ENCODE measurements at regions not wholly inside any gene's neighbourhood (a gene's known extent, or its start where the extent isn't known, plus 50 kb on each side); places are given as distances from the start of the nearest gene placed in this dataset.

DNA sequence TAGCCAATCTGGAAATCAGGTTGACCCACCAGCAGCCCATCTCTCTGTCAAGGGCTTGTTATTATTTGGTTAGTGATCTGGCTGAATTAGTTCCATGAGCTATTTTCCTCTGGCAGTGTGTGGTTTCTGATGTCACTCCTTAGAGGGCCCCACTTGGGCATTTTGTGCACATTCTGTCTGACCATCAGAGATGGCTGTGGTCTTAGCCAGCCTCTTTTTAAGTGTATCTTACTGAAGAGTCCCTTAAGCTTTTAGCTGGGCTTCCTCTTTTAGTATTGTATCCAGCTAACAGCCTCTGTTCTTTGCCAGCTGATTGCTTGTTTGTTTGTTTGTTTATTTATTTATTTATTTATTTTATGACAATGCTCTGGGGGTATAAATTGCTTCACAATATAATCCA lies 951.1 kb upstream of the CNTNAP5 start:
- Histone ChIP-seq H4K20me1 (ENCODE audit: insufficient read depth, low read length) (no peaks in the 10 kb centered on the region), H3K79me2 (ENCODE audit: low read length) (no peaks in the 10 kb centered on the region), H3K4me2 (ENCODE audit: low read length) (no peak overlapping the region), H3K27ac (ENCODE audit: low read length) (no peak overlapping the region), H3K4me3 (ENCODE audit: low read length) (no peak overlapping the region), H3K36me3 (replicated peaks; ENCODE audit: low read depth, low read length) (no peaks in the 10 kb centered on the region), H3K9me3 (ENCODE audit: insufficient read depth, low read length) (no peaks in the 10 kb centered on the region; the same call in 1 of the 2 replicates), H3K9ac (ENCODE audit: low read length) (no peak overlapping the region), H2AFZ (ENCODE audit: low read depth, low read length) (0 out of 2 replicates have a peak overlapping the region, but pooled peaks have one; percentile 4), H3K4me1 (ENCODE audit: low read length) (no peaks in the 10 kb centered on the region), H3K27me3 (ENCODE audit: low read depth, low read length) (no peaks in the 10 kb centered on the region)
- TF ChIP-seq EZH2phosphoT487 (IDR thresholded peaks at IDR 0.05; ENCODE audit: low read depth): no peak
- TF ChIP-seq, protein P1, sequence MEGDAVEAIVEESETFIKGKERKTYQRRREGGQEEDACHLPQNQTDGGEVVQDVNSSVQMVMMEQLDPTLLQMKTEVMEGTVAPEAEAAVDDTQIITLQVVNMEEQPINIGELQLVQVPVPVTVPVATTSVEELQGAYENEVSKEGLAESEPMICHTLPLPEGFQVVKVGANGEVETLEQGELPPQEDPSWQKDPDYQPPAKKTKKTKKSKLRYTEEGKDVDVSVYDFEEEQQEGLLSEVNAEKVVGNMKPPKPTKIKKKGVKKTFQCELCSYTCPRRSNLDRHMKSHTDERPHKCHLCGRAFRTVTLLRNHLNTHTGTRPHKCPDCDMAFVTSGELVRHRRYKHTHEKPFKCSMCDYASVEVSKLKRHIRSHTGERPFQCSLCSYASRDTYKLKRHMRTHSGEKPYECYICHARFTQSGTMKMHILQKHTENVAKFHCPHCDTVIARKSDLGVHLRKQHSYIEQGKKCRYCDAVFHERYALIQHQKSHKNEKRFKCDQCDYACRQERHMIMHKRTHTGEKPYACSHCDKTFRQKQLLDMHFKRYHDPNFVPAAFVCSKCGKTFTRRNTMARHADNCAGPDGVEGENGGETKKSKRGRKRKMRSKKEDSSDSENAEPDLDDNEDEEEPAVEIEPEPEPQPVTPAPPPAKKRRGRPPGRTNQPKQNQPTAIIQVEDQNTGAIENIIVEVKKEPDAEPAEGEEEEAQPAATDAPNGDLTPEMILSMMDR (IDR thresholded peaks at IDR 0.05; ENCODE audit: low read depth, low read length): no peak

DNA sequence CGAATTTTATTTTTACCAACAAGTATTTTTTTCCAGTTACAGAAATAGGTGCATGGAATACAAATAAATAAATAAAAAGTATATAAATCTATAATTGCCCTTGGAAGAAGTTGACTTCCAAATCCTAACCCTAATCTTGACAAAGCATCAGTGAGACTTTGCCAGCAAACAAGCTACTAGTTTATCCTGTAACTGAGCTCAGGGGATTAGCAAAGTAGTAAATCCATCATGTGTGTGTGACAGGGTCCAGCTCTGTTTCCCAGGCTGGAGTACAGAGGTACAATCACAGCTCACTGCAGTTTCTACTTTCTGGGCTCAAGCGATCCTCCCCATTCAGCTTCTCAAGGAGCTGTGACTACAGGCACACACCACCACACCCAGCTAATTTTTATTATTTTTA lies 948.0 kb upstream of the CNTNAP5 start:
- Histone ChIP-seq H3K79me2 (ENCODE audit: low read length) (no peaks in the 10 kb centered on the region), H3K27me3 (ENCODE audit: low read depth, low read length) (no peaks in the 10 kb centered on the region), H3K4me3 (ENCODE audit: low read length) (no peak overlapping the region), H3K36me3 (replicated peaks; ENCODE audit: low read depth, low read length) (peaks cover 15% of the 10 kb centered on the region), H3K9me3 (ENCODE audit: insufficient read depth, low read length) (peaks cover 6% of the 10 kb centered on the region), H4K20me1 (ENCODE audit: insufficient read depth, low read length) (no peaks in the 10 kb centered on the region), H3K4me1 (ENCODE audit: low read length) (peaks cover 22% of the 10 kb centered on the region), H3K27ac (ENCODE audit: low read length) (no peak overlapping the region), H3K9ac (ENCODE audit: low read length) (no peak overlapping the region), H2AFZ (ENCODE audit: low read depth, low read length) (no peak overlapping the region), H3K4me2 (ENCODE audit: low read length) (no peak overlapping the region)
- TF ChIP-seq, protein P1 (IDR thresholded peaks at IDR 0.05; ENCODE audit: low read depth, low read length): no peak
- TF ChIP-seq EZH2phosphoT487 (IDR thresholded peaks at IDR 0.05; ENCODE audit: low read depth): no peak

GRCh38 chr2:123080331-123080730 lies 944.8 kb upstream of the CNTNAP5 start:
- H3K4me1 ChIP-seq (ENCODE audit: low read length): peaks cover 37% of the 10 kb centered on the region
- no peak overlapping the region for H3K4me3 ChIP-seq (ENCODE audit: low read length)
- H3K9me3 ChIP-seq (ENCODE audit: insufficient read depth, low read length): peaks cover 6% of the 10 kb centered on the region
- H3K4me2 ChIP-seq (ENCODE audit: low read length): peak overlapping the region; percentile 4; the same call in 1 of the 2 replicates
- TF ChIP-seq, protein P1 (IDR thresholded peaks at IDR 0.05; ENCODE audit: low read depth, low read length): no peak
- no peak for TF ChIP-seq EZH2phosphoT487 (IDR thresholded peaks at IDR 0.05; ENCODE audit: low read depth)
- H3K27ac ChIP-seq (ENCODE audit: low read length): peak overlapping the region; percentile 79
- no peaks in the 10 kb centered on the region for H4K20me1 ChIP-seq (ENCODE audit: insufficient read depth, low read length)
- no peaks in the 10 kb centered on the region for H3K27me3 ChIP-seq (ENCODE audit: low read depth, low read length)
- H3K9ac ChIP-seq (ENCODE audit: low read length): peak overlapping the region; percentile 8; the same call in 1 of the 2 replicates
- no peaks in the 10 kb centered on the region for H3K79me2 ChIP-seq (ENCODE audit: low read length)
- peaks cover 40% of the 10 kb centered on the region for H3K36me3 ChIP-seq (replicated peaks; ENCODE audit: low read depth, low read length)
- no peak overlapping the region for H2AFZ ChIP-seq (ENCODE audit: low read depth, low read length)

DNA sequence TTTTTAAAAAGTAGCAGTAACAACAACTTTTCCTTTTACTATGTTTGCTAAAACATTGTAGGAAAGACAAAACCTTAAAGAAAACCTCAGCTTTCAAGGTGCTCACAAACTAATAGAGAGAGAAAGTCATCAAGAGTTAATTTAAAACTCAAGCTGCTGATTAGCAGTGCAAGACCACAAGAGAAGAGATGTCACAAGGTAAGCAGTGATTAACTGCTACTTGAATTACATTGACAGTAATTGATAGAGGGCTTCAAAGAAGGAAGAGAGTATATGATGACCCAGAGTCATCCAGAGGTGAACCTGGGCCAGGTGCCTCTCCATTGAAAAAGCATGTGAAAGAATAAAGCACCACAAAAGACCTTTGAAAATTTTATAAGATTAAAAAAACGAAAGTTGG lies 939.6 kb upstream of the CNTNAP5 start:
- peak overlapping the region; percentile 94 for H3K27ac ChIP-seq (ENCODE audit: low read length)
- H3K4me1 ChIP-seq (ENCODE audit: low read length): peaks cover 51% of the 10 kb centered on the region
- H2AFZ ChIP-seq (ENCODE audit: low read depth, low read length): no peak overlapping the region
- no peaks in the 10 kb centered on the region for H3K27me3 ChIP-seq (ENCODE audit: low read depth, low read length)
- TF ChIP-seq, protein P1 (IDR thresholded peaks at IDR 0.05; ENCODE audit: low read depth, low read length): no peak
- no peak for TF ChIP-seq EZH2phosphoT487 (IDR thresholded peaks at IDR 0.05; ENCODE audit: low read depth)
- peaks cover 62% of the 10 kb centered on the region for H3K36me3 ChIP-seq (replicated peaks; ENCODE audit: low read depth, low read length)
- no peak overlapping the region for H3K4me3 ChIP-seq (ENCODE audit: low read length)
- peak overlapping the region; percentile 38; the same call in 1 of the 2 replicates for H3K9ac ChIP-seq (ENCODE audit: low read length)
- H4K20me1 ChIP-seq (ENCODE audit: insufficient read depth, low read length): no peaks in the 10 kb centered on the region
- peaks cover 3% of the 10 kb centered on the region; the same call in 1 of the 2 replicates for H3K9me3 ChIP-seq (ENCODE audit: insufficient read depth, low read length)
- H3K79me2 ChIP-seq (ENCODE audit: low read length): no peaks in the 10 kb centered on the region
- no peak overlapping the region for H3K4me2 ChIP-seq (ENCODE audit: low read length)

Data from OCI-LY3 (cell line).